GM03348 (cell line): ENCODE measurements at regions not wholly inside any gene's neighbourhood (a gene's known extent, or its start where the extent isn't known, plus 50 kb on each side); places are given as distances from the start of the nearest gene placed in this dataset.

Experiments
- DNase-seq: peaks from one replicate; pipeline ENCODE4 v3.0.0; 2012; ENCODE audit warnings: low spot score

- DNase-seq = no peak
These were observed 219.3 kb upstream of the POU2AF2 start for GRCh38 chr11:111026241-111026640.

- no peak for DNase-seq
These were observed 224.4 kb upstream of the POU2AF2 start for GRCh38 chr11:111021131-111021530.

DNA sequence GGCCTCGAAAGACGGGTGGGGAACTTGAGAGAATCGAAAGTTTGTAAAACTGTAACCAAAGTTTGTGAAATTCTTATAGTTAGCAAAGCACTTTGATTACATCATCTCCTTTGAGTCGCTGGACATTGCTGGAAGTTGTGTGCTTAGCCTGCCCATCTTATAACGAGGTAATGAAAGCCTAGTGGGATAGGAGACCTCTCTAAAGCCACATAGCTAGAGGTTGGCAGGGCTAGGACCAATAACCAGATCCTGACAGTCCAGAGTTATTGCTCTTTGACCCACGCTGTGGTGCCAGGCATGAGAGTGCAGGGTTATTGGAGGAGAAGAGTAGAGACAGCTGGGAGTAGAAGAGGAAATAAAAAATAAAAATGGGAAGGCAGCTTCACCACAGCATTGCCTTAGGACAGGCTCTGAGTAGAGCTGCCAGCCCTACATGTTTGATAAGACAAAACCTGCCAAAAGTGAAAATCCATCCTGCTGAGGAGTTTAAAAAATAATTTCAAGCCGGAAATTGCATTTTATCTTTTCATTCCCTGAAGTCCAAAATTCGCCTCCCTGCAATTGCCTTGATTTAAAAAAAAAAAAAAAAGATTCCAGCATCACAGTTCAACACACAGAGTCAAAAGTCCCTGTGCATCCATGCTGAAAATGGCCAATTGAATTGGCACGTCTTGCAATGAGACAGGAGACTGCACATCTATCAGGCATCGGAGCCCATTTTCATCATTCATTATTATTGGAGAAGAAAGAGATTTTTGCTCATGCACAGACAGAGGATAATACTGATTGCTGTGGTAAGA lies 225.5 kb upstream of the POU2AF2 start:
- no peak for DNase-seq

DNA sequence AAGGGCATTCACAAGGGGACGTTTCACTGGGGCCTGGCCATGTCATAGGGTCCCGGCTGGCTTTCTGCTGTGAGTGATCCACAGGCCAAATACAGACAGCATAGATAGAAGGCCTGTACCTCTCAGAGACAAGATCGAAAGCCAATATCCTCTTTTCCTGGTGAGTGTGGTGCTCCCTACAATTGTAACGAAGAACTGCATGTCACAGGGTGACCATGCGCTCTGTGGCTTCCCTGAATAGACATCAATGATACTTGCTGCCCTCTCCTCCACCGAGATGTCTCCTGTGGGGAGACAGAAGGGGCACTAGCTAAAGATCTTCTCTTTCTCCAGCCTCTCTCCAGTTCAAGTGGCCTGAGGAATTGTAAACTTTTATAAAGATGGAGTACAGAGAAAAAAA lies 226.1 kb upstream of the POU2AF2 start:
- no peak for DNase-seq

DNA sequence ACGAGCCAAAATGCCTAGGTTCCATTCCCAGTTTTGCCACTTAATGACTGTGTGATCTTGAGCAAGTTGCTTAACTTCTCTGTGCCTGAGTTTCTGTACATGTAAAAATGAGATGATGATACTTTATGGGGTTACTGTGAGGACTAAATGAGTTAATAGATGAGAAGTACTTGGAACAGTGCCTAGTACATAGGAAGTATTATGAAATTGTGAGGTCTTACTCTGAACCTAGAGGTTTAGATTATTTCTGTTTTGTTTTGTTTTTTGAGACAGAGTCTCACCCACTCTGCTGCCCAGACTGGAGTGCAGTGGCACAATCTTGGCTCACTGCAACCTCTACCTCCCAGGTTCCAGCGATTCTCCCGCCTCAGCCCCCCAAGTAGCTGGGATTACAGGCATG lies 227.0 kb upstream of the POU2AF2 start:
- DNase-seq = no peak

DNA sequence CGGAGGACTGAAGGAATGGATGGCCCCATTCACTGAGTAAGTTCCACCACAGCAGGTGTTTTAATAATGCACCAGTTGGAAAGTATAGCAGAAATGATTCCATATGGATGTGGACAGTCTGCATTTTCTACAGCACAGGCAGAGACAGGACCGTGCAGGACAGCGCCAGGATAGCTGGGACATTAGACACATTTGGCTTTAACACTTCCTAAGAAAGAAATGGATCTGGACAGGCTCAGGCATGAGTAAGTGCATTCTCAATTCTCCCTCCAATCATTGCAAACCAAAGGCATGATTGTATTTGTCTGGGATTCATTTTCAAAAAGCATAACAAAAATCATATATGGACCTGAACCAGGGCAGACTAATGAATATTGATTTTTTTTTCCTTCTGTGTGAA lies 233.0 kb upstream of the POU2AF2 start:
- no peak for DNase-seq

- DNase-seq = no peak
These were observed 234.3 kb upstream of the POU2AF2 start for GRCh38 chr11:111011275-111011594.

- DNase-seq = no peak
These were observed 234.9 kb upstream of the POU2AF2 start for GRCh38 chr11:111010391-111011274.

GRCh38 chr11:111006227-111006626 lies 239.3 kb upstream of the POU2AF2 start:
- no peak for DNase-seq

GRCh38 chr11:111001986-111002611 lies 243.4 kb upstream of the POU2AF2 start:
- peak; percentile 80 for DNase-seq

- no peak for DNase-seq
These were observed 244.5 kb upstream of the POU2AF2 start for GRCh38 chr11:111001081-111001430.

DNA sequence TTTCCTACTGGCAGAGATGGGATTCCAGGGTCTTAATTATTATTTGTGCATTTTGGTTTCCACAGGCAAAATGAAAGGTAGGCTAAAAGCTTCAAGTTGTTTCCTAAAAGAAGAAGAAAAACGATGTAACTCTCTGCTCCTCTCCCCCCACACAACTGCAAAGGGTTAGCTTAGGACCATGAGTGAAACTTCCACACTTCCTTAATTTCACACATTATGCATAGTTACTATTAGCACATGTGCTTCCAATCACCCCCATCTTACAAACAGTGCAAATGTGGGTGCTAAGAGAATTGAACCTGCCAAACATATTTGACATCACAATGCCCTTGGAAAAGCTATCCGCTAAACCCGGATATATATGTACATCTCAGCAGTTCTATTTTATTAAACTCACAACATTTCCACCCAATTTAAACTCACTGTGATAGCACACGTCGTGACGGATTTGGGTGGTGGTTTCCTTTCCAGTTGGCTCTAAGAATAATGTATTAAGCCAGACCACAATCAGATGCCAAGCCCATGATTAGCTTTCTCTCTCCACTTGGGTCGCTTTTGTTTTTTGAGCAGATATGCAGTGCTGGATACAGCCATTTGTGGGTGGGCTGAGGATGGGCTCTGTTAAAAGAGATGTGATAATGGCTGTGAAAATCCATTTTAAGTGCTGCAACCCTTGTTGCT lies 245.0 kb upstream of the POU2AF2 start:
- DNase-seq = no peak

DNA sequence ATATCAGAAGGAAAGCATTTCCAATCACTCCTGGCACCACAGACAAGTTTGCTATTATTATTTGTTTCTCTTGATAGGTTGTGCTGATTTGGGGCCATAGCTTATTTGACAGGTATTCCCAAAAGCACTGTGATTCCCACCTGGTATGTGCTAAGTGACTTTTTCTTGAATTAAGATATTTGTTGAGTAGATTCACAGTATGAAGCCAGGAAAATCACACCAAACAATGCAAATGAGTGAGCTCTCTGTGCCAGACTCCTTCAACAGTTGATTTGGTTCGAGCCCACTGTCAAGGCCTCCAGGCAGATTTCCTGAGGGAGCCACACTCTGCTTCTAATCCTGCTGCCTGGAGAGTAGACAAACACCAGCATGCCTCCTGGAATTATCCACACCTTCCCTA lies 253.0 kb upstream of the POU2AF2 start:
- DNase-seq = no peak

GRCh38 chr11:110991661-110992355 lies 253.7 kb upstream of the POU2AF2 start:
- DNase-seq = peak; percentile 61

- DNase-seq = no peak
These were observed 255.2 kb upstream of the POU2AF2 start for GRCh38 chr11:110990311-110990710.

GRCh38 chr11:110989428-110990133 lies 255.9 kb upstream of the POU2AF2 start:
- DNase-seq = peak; percentile 41

GRCh38 chr11:110988671-110989070 lies 256.9 kb upstream of the POU2AF2 start:
- no peak for DNase-seq

DNA sequence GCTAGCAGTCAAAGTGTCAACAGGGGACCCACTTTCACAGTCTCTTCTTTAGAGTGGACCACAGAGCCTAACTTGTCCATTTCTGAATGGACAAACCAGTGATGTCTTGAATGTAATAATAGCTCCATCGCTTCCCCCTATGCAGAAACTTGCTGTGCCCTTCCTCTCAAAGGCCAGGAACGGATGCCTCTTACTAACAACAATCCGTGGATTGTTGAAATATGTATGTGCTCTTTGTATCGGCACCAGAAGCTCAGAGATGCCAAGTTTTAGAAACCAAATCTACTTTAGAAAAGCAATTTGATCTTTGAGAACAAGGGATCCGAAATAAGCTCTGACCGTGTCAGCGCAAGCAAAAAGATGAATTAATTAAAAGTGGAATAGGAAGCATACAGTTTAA lies 259.5 kb upstream of the POU2AF2 start:
- DNase-seq = no peak

GRCh38 chr11:110985547-110985946 lies 260.0 kb upstream of the POU2AF2 start:
- no peak for DNase-seq

DNA sequence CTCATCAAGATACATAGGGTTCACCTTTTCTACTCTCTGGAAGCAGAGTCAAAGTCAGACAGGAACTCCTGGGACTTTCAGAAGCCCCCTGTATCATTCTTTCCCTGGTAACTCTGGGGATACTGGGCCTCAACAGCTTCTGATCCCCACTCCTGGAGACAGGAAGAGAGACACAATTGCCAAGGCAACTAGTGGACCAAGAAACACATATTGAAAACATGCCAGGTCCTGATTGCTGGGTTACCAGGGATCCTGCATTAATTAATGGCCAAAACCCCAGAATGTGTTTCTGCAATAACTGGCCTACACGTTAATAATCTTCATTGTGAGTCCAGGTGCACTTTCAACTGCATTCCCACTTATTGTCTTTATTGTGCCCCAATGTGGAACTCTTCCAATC lies 260.8 kb upstream of the POU2AF2 start:
- DNase-seq = no peak

GRCh38 chr11:110984147-110984546 lies 261.4 kb upstream of the POU2AF2 start:
- DNase-seq = peak; percentile 29
